ENCODE measurements at regions not wholly inside any gene's neighbourhood (a gene's known extent, or its start where the extent isn't known, plus 50 kb on each side); places are given as distances from the start of the nearest gene placed in this dataset.

- no peak for DNase-seq
Observed at GRCh38 chr14:94994245-94994644, 163.1 kb downstream of the DICER1 start.

- no peak for DNase-seq
Observed at GRCh38 chr14:94992046-94992445, 165.3 kb downstream of the DICER1 start.

GRCh38 chr14:94989946-94990345 is 167.4 kb downstream of the DICER1 start:
- DNase-seq = no peak

GRCh38 chr14:94989417-94989816 is 167.9 kb downstream of the DICER1 start:
- no peak for DNase-seq

GRCh38 chr14:94987409-94987808 is 169.9 kb downstream of the DICER1 start:
- no peak for DNase-seq

GRCh38 chr14:94979891-94980290 is 177.4 kb downstream of the DICER1 start:
- no peak for DNase-seq

GRCh38 chr14:94977016-94977415 is 180.3 kb downstream of the DICER1 start:
- no peak for DNase-seq

- DNase-seq = no peak
Observed at GRCh38 chr14:94975366-94975765, 182.0 kb downstream of the DICER1 start.

GRCh38 chr14:94974893-94975292 is 182.4 kb downstream of the DICER1 start:
- no peak for DNase-seq

- no peak for DNase-seq
Observed at GRCh38 chr14:94974422-94974821, 182.9 kb downstream of the DICER1 start.

- DNase-seq = no peak
Observed at GRCh38 chr14:94971750-94972149, 185.6 kb downstream of the DICER1 start.

GRCh38 chr14:94970941-94971730 is 186.2 kb downstream of the DICER1 start:
- DNase-seq = no peak

GRCh38 chr14:94969766-94970165 is 187.6 kb downstream of the DICER1 start:
- DNase-seq = no peak

GRCh38 chr14:94966868-94967267 is 190.5 kb downstream of the DICER1 start:
- no peak for DNase-seq

GRCh38 chr14:94966344-94966743 is 191.0 kb downstream of the DICER1 start:
- DNase-seq = no peak

GRCh38 chr14:94965551-94966313 is 191.6 kb downstream of the DICER1 start:
- no peak for DNase-seq

- DNase-seq = no peak
Observed at GRCh38 chr14:94964931-94965330, 192.4 kb downstream of the DICER1 start.

- no peak for DNase-seq
Observed at GRCh38 chr14:94964181-94964580, 193.1 kb downstream of the DICER1 start.

- no peak for DNase-seq
Observed at GRCh38 chr14:94963051-94963450, 193.1 kb upstream of the GSC start.

- DNase-seq = no peak
Observed at GRCh38 chr14:94962166-94962575, 192.3 kb upstream of the GSC start.

- no peak for DNase-seq
Observed at GRCh38 chr14:94961386-94962165, 191.7 kb upstream of the GSC start.

GRCh38 chr14:94960285-94961001 is 190.5 kb upstream of the GSC start:
- no peak for DNase-seq

Measured in suppressor macrophage treated with lipopolysaccharide for 1 hour (primary cell).